HK-2 (cell line): ENCODE measurements at regions not wholly inside any gene's neighbourhood (a gene's known extent, or its start where the extent isn't known, plus 50 kb on each side); places are given as distances from the start of the nearest gene placed in this dataset.

Experiments used
- DNase-seq: peaks from one replicate; pipeline ENCODE4 v3.0.0-alpha.2; 2018; ENCODE audit not compliant: unreplicated experiment

- DNase-seq, result no peak
Measured at GRCh38 chr21:15151385-15152103, 86.7 kb upstream of the NRIP1 start.

- no peak for DNase-seq
Measured at GRCh38 chr21:15152591-15152990, 87.8 kb upstream of the NRIP1 start.

- no peak for DNase-seq
Measured at GRCh38 chr21:15159382-15160020, 94.7 kb upstream of the NRIP1 start.

- no peak for DNase-seq
Measured at GRCh38 chr21:15160136-15160535, 95.3 kb upstream of the NRIP1 start.

- no peak for DNase-seq
Measured at GRCh38 chr21:15162921-15163320, 98.1 kb upstream of the NRIP1 start.

- DNase-seq, result no peak
Measured at GRCh38 chr21:15164273-15164672, 99.5 kb upstream of the NRIP1 start.

GRCh38 chr21:15164678-15165303, 100.0 kb upstream of the NRIP1 start:
- DNase-seq, result no peak

- no peak for DNase-seq
Measured at GRCh38 chr21:15170614-15171013, 105.8 kb upstream of the NRIP1 start.

- no peak for DNase-seq
Measured at GRCh38 chr21:15171546-15171945, 106.7 kb upstream of the NRIP1 start.

GRCh38 chr21:15172963-15173362, 108.2 kb upstream of the NRIP1 start:
- no peak for DNase-seq

GRCh38 chr21:15174923-15175322, 110.1 kb upstream of the NRIP1 start:
- DNase-seq, result no peak

- DNase-seq, result no peak
Measured at GRCh38 chr21:15182731-15183130, 117.9 kb upstream of the NRIP1 start.

GRCh38 chr21:15183813-15184257, 119.0 kb upstream of the NRIP1 start:
- no peak for DNase-seq

GRCh38 chr21:15190412-15190811, 125.6 kb upstream of the NRIP1 start:
- no peak for DNase-seq

GRCh38 chr21:15190837-15191236, 126.0 kb upstream of the NRIP1 start:
- DNase-seq, result no peak

- DNase-seq, result no peak
Measured at GRCh38 chr21:15191342-15191741, 126.5 kb upstream of the NRIP1 start.

- DNase-seq, result no peak
Measured at GRCh38 chr21:15192243-15192642, 127.4 kb upstream of the NRIP1 start.

- no peak for DNase-seq
Measured at GRCh38 chr21:15193937-15194336, 129.1 kb upstream of the NRIP1 start.

GRCh38 chr21:15195104-15195503, 130.3 kb upstream of the NRIP1 start:
- DNase-seq, result no peak

GRCh38 chr21:15195768-15196167, 131.0 kb upstream of the NRIP1 start:
- no peak for DNase-seq

- DNase-seq, result no peak
Measured at GRCh38 chr21:15197696-15198095, 132.9 kb upstream of the NRIP1 start.

- no peak for DNase-seq
Measured at GRCh38 chr21:15199414-15200383, 134.9 kb upstream of the NRIP1 start.
